IPS-18a (cell line): ENCODE measurements at regions not wholly inside any gene's neighbourhood (a gene's known extent, or its start where the extent isn't known, plus 50 kb on each side); places are given as distances from the start of the nearest gene placed in this dataset.

Experiments used
- H3K27ac ChIP-seq: one replicate; pipeline ENCODE4 v1.5.1; 2013; ENCODE audit warnings: low read length
- H3K27me3 ChIP-seq: one replicate; pipeline ENCODE4 v1.6.1; 2013; ENCODE audit warnings: mild to moderate bottlenecking, low read length; ENCODE audit not compliant: control insufficient read depth, insufficient read depth
- H3K36me3 ChIP-seq: one replicate; pipeline ENCODE4 v1.6.1; 2013; ENCODE audit warnings: low read depth, low read length; ENCODE audit not compliant: control insufficient read depth
- H3K4me1 ChIP-seq: one replicate; pipeline ENCODE4 v1.6.1; 2013; ENCODE audit warnings: low read depth, low read length; ENCODE audit not compliant: control insufficient read depth
- H3K4me3 ChIP-seq: one replicate; pipeline ENCODE4 v1.5.1; 2013; ENCODE audit warnings: low read length
- H3K9ac ChIP-seq: one replicate; pipeline ENCODE4 v1.6.1; 2013; ENCODE audit warnings: mild to moderate bottlenecking, low read length, moderate library complexity
- H3K9me3 ChIP-seq: one replicate; pipeline ENCODE4 v1.6.1; 2013; ENCODE audit warnings: low read depth, low read length; ENCODE audit not compliant: control insufficient read depth

DNA sequence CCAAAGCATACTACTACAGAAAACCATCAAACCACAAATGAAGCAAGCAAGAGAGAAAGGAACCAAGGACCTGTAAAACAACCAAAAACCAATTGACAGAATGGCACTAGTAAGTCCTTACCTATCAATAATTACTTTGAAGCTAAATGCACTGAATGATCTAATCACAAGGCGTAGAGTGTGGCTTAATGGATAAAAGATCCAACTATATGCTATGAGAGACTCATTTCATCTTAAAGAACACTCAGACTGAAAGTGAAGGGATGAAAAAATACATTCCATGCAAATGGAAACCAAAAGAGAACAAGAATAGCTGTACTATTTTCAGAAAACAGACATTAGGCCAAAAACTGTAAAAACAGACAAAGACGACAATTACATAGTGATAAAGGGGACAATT is 70.7 kb downstream of the CRPPA start:
- Histone ChIP-seq H3K27me3 (no peaks in the 10 kb centered on the region), H3K36me3 (no peaks in the 10 kb centered on the region), H3K9ac (no peak overlapping the region), H3K4me3 (no peak overlapping the region), H3K27ac (no peak overlapping the region), H3K9me3 (no peaks in the 10 kb centered on the region), H3K4me1 (no peaks in the 10 kb centered on the region)

DNA sequence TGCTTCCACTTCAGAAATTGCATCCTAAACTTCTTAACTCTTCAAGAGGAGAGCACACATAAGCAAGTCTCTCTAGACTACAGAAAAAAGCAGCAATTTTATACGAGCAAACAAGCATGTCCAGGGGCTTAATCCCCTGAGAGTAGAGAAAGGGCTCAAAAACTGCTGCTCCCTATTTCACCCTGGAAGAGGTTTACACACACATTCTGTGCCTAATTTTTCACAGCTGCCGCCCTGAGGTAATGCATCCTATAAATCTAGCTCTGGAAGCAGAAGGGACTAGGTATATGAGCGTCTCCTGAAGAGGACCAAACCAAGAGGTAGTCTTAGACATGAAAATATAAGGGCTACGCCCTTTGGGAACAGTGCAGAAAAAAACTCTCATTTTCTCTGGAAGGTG is 73.1 kb downstream of the CRPPA start:
- no peaks in the 10 kb centered on the region for H3K27me3 ChIP-seq
- H3K9ac ChIP-seq, result no peak overlapping the region
- no peaks in the 10 kb centered on the region for H3K4me1 ChIP-seq
- H3K4me3 ChIP-seq, result no peak overlapping the region
- H3K36me3 ChIP-seq, result no peaks in the 10 kb centered on the region
- no peak overlapping the region for H3K27ac ChIP-seq
- peaks cover 4% of the 10 kb centered on the region for H3K9me3 ChIP-seq

DNA sequence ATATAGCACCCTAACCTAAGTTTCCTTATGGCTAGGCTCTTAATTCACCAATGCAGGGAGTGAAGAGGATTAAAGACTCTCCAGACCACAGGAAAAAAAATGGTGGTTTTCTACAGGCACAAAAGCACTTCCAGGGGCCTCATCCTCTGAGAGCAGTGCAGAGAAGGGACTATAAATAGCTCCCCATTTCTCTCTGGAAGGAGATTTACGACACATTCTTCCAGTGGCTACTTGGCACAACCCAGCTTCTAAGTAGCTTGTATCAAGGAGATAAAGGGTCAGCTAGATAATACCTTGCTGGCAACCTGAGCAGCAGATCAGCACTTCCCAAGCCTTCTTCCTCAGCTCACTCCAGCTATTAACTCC is 73.5 kb downstream of the CRPPA start:
- peaks cover 4% of the 10 kb centered on the region for H3K9me3 ChIP-seq
- no peaks in the 10 kb centered on the region for H3K27me3 ChIP-seq
- no peak overlapping the region for H3K27ac ChIP-seq
- H3K4me1 ChIP-seq, result no peaks in the 10 kb centered on the region
- no peaks in the 10 kb centered on the region for H3K36me3 ChIP-seq
- H3K9ac ChIP-seq, result no peak overlapping the region
- no peak overlapping the region for H3K4me3 ChIP-seq

DNA sequence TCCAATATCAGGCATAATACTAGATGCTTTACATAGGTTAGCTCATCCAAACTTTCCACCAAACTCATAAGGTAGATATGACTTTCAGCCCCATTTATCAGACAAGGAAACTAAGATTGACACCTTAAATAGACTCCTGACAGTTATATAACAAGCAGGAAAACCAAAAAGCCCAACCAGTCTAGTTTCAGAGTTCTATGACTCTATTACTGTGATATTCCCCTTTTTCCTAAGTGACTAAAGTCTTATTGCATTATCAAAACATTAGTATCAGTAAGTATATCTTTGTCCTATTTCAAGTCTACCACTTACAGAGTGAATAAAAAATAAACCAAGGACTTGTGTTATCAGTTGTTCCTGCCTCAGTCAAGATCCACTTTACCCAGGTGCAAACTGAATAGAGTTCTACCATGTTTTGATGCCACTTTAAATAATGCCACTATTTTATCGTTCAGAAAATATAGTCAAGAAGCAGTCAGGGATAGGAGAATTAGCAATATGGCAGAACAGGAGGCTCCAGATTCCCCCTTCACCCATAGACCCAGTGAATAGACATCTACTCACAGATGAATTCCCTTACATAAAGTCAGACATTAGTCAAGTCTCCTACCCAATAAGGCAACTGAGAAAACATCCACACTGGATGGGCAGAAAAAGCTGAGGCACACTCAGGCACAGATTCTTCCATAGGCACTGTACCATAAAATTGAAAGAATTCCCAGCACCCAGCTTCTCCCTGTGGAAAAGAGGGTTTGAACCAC is 74.1 kb downstream of the CRPPA start:
- H3K4me1 ChIP-seq, result no peaks in the 10 kb centered on the region
- no peak overlapping the region for H3K9ac ChIP-seq
- no peaks in the 10 kb centered on the region for H3K27me3 ChIP-seq
- H3K36me3 ChIP-seq, result no peaks in the 10 kb centered on the region
- peaks cover 4% of the 10 kb centered on the region for H3K9me3 ChIP-seq
- no peak overlapping the region for H3K27ac ChIP-seq
- H3K4me3 ChIP-seq, result no peak overlapping the region

DNA sequence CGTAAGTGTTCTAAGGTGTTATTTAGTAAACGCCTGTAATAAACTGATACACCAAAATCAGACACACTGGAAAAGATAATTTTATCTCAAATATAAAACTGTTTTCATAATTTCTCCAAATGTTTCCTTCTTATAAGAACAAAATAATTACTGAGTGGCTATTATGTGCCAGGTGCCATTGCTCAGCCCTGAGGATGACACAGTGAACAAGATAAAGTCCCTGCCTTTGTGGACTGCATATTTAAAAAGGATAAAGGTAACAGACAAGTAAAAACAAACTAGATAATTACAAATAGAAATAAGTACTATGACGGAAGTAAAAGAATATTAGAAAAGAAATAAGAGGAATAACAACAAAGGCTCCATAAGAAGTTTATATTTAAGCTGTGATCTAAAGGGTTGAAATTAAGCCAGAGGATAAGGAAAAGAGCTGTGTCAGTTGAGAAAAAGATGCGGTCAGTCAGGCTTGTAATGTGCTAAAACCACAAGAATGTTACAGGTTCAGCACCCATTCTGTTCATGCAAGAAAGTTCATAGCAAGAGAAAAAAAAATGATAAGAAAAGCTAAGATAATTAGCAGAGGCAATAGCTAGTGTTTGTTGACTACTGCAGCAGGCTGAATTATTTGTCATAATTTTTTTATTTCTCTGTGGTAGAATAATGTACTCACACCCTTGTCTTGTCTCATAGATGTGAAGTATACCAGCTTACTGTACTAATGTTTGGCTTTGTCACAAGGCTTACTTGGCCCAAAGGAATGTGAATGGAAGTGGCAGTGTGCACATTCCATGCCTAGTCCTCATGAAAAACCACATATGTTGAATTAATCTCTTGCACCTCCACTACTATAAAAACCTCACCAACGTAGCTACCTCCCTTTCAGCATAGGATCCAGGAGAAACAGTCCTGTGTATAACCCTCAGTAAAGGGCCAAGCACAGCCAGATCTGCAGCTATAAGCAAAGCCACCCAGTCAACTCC is 75.1 kb downstream of the CRPPA start:
- no peaks in the 10 kb centered on the region for H3K36me3 ChIP-seq
- H3K9ac ChIP-seq, result no peak overlapping the region
- no peak overlapping the region for H3K27ac ChIP-seq
- peaks cover 4% of the 10 kb centered on the region for H3K9me3 ChIP-seq
- no peak overlapping the region for H3K4me3 ChIP-seq
- no peaks in the 10 kb centered on the region for H3K27me3 ChIP-seq
- H3K4me1 ChIP-seq, result no peaks in the 10 kb centered on the region

DNA sequence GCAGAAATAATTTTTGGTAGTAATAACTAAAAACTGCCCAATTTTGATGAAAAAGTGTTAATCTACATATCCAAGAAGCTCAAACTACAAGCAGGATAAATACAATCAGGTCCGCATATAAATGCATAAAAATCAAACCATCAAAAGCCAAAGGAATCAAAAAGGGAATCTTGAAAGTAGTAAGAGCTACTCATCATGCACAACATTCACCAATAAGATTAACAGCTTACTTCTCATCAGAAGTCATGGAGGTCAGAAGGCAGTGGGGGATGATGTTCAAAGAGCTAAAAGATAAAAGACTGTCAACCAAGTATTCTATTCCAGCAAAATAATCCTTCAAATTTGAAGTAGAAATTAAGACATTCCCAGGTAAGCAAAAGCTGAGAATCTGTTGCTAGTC is 76.4 kb downstream of the CRPPA start:
- H3K9ac ChIP-seq, result no peak overlapping the region
- H3K4me3 ChIP-seq, result no peak overlapping the region
- H3K27ac ChIP-seq, result no peak overlapping the region
- H3K4me1 ChIP-seq, result no peaks in the 10 kb centered on the region
- peaks cover 4% of the 10 kb centered on the region for H3K9me3 ChIP-seq
- no peaks in the 10 kb centered on the region for H3K36me3 ChIP-seq
- no peaks in the 10 kb centered on the region for H3K27me3 ChIP-seq

DNA sequence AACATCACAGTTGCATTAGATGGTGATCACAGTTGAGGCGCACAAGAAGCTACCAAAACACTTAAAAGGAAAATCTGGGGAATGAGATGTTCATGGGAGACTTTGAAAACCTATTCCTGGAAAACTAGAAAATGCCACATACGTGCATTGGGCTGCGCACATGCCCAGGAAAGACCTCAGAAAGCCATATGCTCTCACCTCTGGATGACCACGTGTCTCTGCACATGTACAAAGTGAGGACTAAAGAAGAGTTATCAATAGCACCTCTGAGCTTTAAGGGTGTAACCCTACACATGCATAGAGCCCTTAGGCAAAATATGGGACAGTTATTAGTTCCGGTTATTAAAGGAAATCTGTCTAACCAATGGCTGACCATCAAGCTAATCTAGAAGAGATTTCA is 77.7 kb downstream of the CRPPA start:
- no peak overlapping the region for H3K4me3 ChIP-seq
- H3K4me1 ChIP-seq, result no peaks in the 10 kb centered on the region
- H3K9ac ChIP-seq, result no peak overlapping the region
- no peak overlapping the region for H3K27ac ChIP-seq
- no peaks in the 10 kb centered on the region for H3K27me3 ChIP-seq
- peaks cover 4% of the 10 kb centered on the region for H3K9me3 ChIP-seq
- no peaks in the 10 kb centered on the region for H3K36me3 ChIP-seq

DNA sequence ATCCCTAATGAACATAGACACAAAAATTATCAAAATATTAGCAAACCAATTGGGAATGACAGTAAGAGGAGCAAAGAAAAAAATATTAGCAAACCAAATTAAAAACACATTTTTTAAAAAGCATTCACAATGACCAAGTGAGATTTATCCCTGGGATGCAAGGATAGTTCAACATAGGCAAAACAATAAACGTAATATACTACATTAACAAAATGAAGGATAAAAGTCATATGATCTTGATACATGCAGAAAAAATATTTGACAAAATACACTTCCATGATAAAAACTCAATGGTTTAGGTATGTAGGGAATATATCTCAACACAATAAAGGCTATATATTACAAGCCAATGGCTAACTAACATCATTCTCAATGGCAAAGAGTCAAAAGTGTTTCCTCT is 83.3 kb downstream of the CRPPA start:
- Histone ChIP-seq H3K9ac (no peak overlapping the region), H3K9me3 (no peaks in the 10 kb centered on the region), H3K27me3 (no peaks in the 10 kb centered on the region), H3K4me3 (no peak overlapping the region), H3K4me1 (no peaks in the 10 kb centered on the region), H3K36me3 (no peaks in the 10 kb centered on the region), H3K27ac (no peak overlapping the region)

DNA sequence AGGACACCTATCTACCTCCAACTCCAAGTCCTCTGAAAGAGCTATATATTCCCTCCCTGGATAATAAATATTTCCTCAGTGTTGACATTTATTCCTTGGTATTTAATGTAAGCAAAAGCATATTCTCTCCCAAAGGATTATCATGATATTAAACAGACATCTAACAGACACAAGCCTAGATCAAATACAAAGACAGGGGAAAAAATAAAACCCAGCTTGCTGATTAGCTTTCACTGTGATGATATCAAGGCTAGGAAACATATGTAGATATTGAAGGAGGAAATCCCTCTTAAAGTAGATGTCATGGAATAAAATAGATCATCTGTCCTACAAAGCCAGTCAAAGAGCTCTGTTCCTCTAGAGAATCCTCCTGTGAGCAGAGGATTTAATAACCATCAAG is 95.2 kb downstream of the CRPPA start:
- no peaks in the 10 kb centered on the region for H3K27me3 ChIP-seq
- no peak overlapping the region for H3K27ac ChIP-seq
- H3K36me3 ChIP-seq, result no peaks in the 10 kb centered on the region
- no peaks in the 10 kb centered on the region for H3K9me3 ChIP-seq
- H3K4me1 ChIP-seq, result no peaks in the 10 kb centered on the region
- H3K4me3 ChIP-seq, result no peak overlapping the region
- H3K9ac ChIP-seq, result no peak overlapping the region

DNA sequence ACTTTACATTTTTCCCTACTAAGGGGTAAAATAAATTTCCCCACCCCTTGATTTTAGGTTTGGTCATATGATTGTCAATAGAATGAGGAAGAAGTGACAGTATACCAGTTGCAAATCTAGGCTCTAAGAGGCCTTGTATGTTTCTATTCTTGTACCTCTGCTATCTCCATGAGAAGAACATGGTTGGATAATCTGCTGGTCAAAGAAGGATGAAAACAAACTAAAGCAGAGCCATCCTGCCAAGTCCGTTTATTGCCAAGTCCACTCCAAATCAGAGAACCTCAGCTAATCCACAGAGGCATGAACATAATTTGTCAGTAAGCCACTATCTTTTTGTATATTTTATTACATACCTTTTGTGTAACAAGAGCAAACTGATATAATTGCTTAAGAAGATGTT is 98.0 kb downstream of the CRPPA start:
- no peaks in the 10 kb centered on the region for H3K36me3 ChIP-seq
- no peaks in the 10 kb centered on the region for H3K9me3 ChIP-seq
- H3K4me1 ChIP-seq, result no peaks in the 10 kb centered on the region
- H3K27ac ChIP-seq, result no peak overlapping the region
- no peaks in the 10 kb centered on the region for H3K27me3 ChIP-seq
- no peak overlapping the region for H3K4me3 ChIP-seq
- H3K9ac ChIP-seq, result no peak overlapping the region

DNA sequence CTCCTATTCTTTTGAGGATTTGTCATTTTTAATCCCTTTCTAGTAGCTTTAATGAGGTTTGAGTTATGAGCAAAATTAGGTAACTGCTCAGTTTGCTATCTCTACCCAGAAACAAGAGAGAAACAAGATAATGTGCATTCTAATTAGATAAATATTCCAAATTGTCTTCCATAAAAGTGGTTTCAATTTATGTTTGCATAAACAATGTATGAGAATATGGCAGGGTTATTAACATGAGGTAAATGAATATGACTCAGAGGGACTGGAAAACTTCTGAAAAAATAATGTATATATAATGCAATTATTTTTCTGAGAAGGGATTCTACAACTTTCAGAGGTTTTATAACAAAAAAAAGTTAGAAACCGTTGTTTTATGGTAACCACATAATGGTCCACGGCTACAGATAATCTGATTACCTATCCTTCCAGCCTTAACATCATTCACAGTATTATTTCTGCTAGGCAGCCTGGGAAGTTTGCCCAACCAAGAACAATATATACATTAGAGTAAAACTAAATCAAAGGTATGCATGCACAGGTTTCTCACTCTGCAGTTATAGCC is 101.2 kb downstream of the CRPPA start:
- H3K9ac ChIP-seq, result no peak overlapping the region
- H3K27ac ChIP-seq, result no peak overlapping the region
- no peaks in the 10 kb centered on the region for H3K27me3 ChIP-seq
- H3K9me3 ChIP-seq, result no peaks in the 10 kb centered on the region
- H3K4me3 ChIP-seq, result no peak overlapping the region
- H3K4me1 ChIP-seq, result no peaks in the 10 kb centered on the region
- no peaks in the 10 kb centered on the region for H3K36me3 ChIP-seq
